Thyroid gland (tissue), 4 donors: ENCODE measurements at regions not wholly inside any gene's neighbourhood (a gene's known extent, or its start where the extent isn't known, plus 50 kb on each side); places are given as distances from the start of the nearest gene placed in this dataset.
"Not testable (repeated sequence)": the region's sequence is repeated elsewhere in the genome, so short reads cannot be mapped to it uniquely, and the experiment has no call there.

ENCODE experiments used
- DNase-seq, 2 donors: peaks; one replicate each; pipeline ENCODE4 v3.0.0-alpha.2; 2019
- H3K27ac ChIP-seq, 3 donors: fragments of 200-600 bp; sonication (generic); 1 replicate in 2 of 3; 2 replicates in 1 of 3; pipeline ENCODE4 v1.5.1; 2016 to 2019; ENCODE audit warnings: mild to moderate bottlenecking in 1 of 3, moderate library complexity in 1 of 3
- H3K27me3 ChIP-seq: fragments of 200-600 bp; sonication (generic); one replicate; pipeline ENCODE4 v1.5.1; 2019
- H3K36me3 ChIP-seq, 2 donors: fragments of 200-600 bp; sonication (generic); one replicate each; pipeline ENCODE4 v1.5.1; 2016 to 2019
- H3K4me1 ChIP-seq, 2 donors: fragments of 200-600 bp; sonication (generic); one replicate each; pipeline ENCODE4 v1.5.1; 2017 to 2019
- H3K4me3 ChIP-seq, 3 donors: fragments of 200-600 bp; sonication (generic); replicated peaks in 1 of 3; 1 replicate in 2 of 3; 2 replicates in 1 of 3; pipeline ENCODE4 v1.5.1; 2016; ENCODE audit warnings: mild to moderate bottlenecking in 1 of 3
- H3K9me3 ChIP-seq: fragments of 200-600 bp; sonication (generic); one replicate; pipeline ENCODE4 v1.5.1; 2017
- WGBS, 2 donors: methylation state at CpG; one replicate each; pipeline ENCODE4 v1.1.5; 2017; 5-methylcytosine and 5-hydroxymethylcytosine counted together
- intact Hi-C: fragments of 100-400 bp; cut with DNase I; formaldehyde crosslinking; loops from one replicate; pipeline ENCODE4 v1.15.1; 2023

DNA sequence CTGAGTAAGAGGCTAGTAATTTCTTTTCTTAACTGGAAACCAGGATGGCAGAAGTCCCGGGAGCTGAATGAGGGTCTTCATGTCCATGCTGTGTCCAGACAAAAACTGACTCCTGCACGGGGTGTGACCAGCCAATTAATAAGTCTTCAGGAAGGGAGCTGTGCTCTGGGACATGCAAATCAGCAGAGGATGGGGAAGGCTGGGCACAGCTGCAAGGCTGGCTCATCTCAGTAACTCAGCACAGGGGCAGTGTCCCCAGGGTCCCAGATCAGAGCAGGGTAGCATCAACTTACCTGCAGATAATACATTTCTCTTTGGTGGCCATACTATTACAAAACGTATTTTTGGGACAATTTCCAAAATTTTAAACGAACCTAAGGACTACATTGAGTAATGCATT lies 595.6 kb downstream of the RPIA start:
- WGBS, 2 donors: no CpG with 5 or more reads among the region's 4 CpGs
- intact Hi-C loops, H3K27me3 ChIP-seq, H3K27ac ChIP-seq, H3K4me3 ChIP-seq, H3K36me3 ChIP-seq, H3K4me1 ChIP-seq, H3K9me3 ChIP-seq, DNase-seq: not testable (repeated sequence)

DNA sequence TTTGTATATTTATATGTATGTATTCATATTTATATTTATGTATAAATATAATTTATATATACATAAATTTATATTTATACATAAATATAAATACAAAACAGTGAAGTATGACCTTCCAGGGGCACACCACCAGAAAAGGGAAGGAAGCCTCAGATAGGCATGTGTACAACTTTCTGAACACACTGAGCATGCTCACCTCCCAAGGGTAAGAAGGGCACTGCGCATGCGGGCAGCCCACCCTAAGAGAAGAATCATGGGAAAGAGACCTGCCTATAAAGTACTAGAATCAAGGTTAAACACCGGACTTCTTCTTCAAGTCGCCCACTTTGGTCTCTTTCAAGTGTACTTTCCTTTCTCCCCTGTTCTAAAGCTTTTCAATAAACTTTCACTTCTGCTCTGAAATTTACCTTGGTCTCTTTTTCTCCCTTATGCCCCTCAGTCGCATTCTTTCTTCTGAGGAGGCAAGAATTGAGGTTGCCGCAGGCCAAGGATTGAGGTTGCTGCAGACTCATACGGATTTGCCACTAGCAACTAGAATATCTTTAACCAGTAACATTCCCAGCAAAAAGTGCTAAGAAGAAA lies 600.3 kb downstream of the RPIA start:
- DNase-seq, H3K36me3 ChIP-seq, H3K9me3 ChIP-seq, H3K27me3 ChIP-seq, H3K4me3 ChIP-seq, H3K27ac ChIP-seq, H3K4me1 ChIP-seq, intact Hi-C loops: not testable (repeated sequence)
- WGBS, 2 donors: no CpG with 5 or more reads among the region's 7 CpGs

- intact Hi-C loops, H3K36me3 ChIP-seq, H3K27me3 ChIP-seq, H3K4me3 ChIP-seq, H3K4me1 ChIP-seq, H3K27ac ChIP-seq, H3K9me3 ChIP-seq, DNase-seq: not testable (repeated sequence)
- WGBS, 2 donors: no CpG with 5 or more reads among the region's 4 CpGs
Observed at GRCh38 chr2:89293399-89293798, 601.9 kb downstream of the RPIA start.

- H3K36me3 ChIP-seq, H3K4me3 ChIP-seq, H3K27me3 ChIP-seq, H3K27ac ChIP-seq, intact Hi-C loops, H3K9me3 ChIP-seq, H3K4me1 ChIP-seq, DNase-seq: not testable (repeated sequence)
- no CpG with 5 or more reads among the region's 1 CpG for WGBS, 2 donors
Observed at GRCh38 chr2:89294335-89294734, 602.9 kb downstream of the RPIA start.

DNA sequence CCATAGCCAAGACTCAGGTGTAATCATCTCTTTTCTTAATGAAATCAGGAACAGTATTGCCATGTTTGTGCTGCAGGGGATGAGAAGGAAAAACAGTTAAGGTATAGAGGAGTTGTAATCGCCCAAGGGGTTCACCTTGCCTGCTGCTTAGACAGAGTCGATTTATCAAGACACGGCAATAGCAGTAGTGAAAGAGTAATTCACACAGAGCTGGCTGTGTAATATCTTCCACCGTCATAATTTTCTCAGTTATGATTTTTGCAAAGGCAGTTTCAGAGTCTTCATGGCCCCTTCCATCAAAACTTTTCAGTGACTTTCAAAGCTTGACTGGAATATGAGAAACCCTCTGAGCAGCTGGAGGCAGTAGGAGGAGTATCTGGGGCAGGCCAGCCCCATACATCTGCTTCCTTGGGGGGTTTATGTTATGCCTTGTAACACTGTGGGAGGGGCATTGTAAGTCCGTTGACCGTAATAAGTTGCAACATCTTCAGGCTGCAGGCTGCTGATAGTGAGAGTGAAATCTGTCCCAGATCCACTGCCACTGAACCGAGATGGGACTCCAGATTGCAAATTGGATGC lies 605.4 kb downstream of the RPIA start:
- H3K9me3 ChIP-seq, H3K27ac ChIP-seq, H3K4me1 ChIP-seq, DNase-seq, H3K36me3 ChIP-seq, H3K27me3 ChIP-seq, intact Hi-C loops, H3K4me3 ChIP-seq: not testable (repeated sequence)
- WGBS, 2 donors: 100% methylated on average over 2 of the region's 7 CpGs; no CpG with 5 or more reads in 1 of the 2 donors

DNA sequence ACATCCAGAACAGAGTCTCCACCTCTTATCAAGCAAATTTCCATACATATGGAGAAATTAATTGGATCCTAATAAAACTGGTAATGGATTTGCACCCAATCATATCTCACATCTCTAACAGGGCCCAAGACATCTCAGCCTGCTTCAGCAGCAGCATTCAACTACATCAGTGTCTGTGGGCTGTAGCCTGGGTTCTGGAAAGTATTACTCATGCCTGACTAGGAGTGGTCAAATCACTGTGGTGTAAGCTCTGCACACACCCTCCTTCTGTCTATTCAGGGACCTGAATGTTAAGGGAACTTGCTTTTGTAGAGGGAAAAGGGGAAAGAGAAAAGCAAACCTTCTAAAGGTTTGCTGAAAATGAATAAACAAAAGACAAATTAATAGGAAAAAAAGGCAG lies 607.7 kb downstream of the RPIA start:
- H3K9me3 ChIP-seq, H3K4me1 ChIP-seq, intact Hi-C loops, H3K36me3 ChIP-seq, H3K4me3 ChIP-seq, H3K27me3 ChIP-seq, DNase-seq, H3K27ac ChIP-seq: not testable (repeated sequence)

GRCh38 chr2:89305623-89306022 lies 614.1 kb downstream of the RPIA start:
- H3K27me3 ChIP-seq, H3K27ac ChIP-seq, intact Hi-C loops, H3K4me1 ChIP-seq, H3K9me3 ChIP-seq, H3K4me3 ChIP-seq, H3K36me3 ChIP-seq, DNase-seq: not testable (repeated sequence)
- 60 to 75% methylated on average over 1 of the region's 2 CpGs for WGBS, 2 donors

- H3K27me3 ChIP-seq, H3K36me3 ChIP-seq, intact Hi-C loops, H3K4me3 ChIP-seq, H3K9me3 ChIP-seq, H3K4me1 ChIP-seq, H3K27ac ChIP-seq, DNase-seq: not testable (repeated sequence)
- WGBS, 2 donors: 0 to 60% methylated on average over 1 of the region's 8 CpGs
Observed at GRCh38 chr2:89306869-89307637, 615.6 kb downstream of the RPIA start.

DNA sequence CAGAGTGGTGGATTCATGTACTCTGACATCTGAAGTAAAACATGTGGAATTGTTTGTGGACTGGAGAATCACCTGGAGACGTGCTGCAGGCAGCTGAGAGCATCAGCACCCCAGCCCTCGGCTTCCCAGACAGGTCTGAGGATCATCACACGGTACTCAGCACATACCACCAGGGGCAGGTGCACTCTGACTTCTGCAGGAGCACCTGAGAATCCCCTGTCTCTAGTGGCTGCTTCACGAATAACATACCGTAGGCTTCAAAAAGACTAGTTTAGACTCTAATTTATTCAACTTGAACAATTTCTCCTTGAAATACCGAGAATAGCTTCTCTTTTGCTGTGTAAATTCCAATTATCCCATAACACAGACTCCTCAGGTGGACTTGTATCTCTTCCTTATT lies 627.5 kb downstream of the RPIA start:
- H3K4me1 ChIP-seq, H3K4me3 ChIP-seq, intact Hi-C loops, H3K27me3 ChIP-seq, H3K36me3 ChIP-seq, DNase-seq, H3K9me3 ChIP-seq, H3K27ac ChIP-seq: not testable (repeated sequence)
- no CpG with 5 or more reads among the region's 6 CpGs for WGBS, 2 donors

DNA sequence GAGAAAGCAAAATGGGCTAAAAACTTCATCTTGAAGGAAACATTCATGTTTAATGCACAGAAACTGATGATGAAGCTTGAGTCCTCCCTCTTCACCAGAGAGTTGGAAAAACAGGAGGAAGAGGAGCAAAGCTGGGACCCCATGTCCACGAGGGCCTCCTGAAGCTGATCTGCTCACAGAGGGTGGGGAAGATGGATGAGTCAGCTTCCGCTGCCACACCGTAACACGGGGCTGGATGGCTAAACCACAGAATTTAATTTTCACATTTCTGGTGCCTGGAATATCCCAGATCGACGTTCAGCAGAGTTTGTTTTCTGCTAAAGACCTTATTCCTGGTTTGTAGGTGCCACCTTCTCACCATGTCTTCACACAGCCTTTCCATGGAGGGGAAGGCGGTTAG lies 634.4 kb downstream of the RPIA start:
- DNase-seq, H3K4me3 ChIP-seq, intact Hi-C loops, H3K9me3 ChIP-seq, H3K27ac ChIP-seq, H3K36me3 ChIP-seq, H3K4me1 ChIP-seq, H3K27me3 ChIP-seq: not testable (repeated sequence)
- WGBS, 2 donors: 57 to 73% methylated on average over 2 to 4 of the region's 7 CpGs
